WTC11 (cell line): ENCODE measurements at regions not wholly inside any gene's neighbourhood (a gene's known extent, or its start where the extent isn't known, plus 50 kb on each side); places are given as distances from the start of the nearest gene placed in this dataset.

Experiments
- CREB1 ChIP-seq: sonication (generic); formaldehyde crosslinking; IDR thresholded peaks from 2 replicates; pipeline ENCODE4 v1.8.0; 2023; ENCODE audit warnings: mild to moderate bottlenecking, missing genetic modification reagents
- CTCF ChIP-seq: fragments of 200-600 bp; IDR thresholded peaks from 2 replicates; pipeline ENCODE4 v1.8.0; 2022; ENCODE audit warnings: antibody characterized with exemption
- E2F4 ChIP-seq: sonication (generic); formaldehyde crosslinking; IDR thresholded peaks from 2 replicates; pipeline ENCODE4 v1.8.1; 2022; ENCODE audit warnings: low read depth, mild to moderate bottlenecking, moderate library complexity, missing genetic modification reagents, borderline replicate concordance
- E2F5 ChIP-seq: sonication (generic); formaldehyde crosslinking; IDR thresholded peaks from 2 replicates; pipeline ENCODE4 v1.8.1; 2022; ENCODE audit warnings: mild to moderate bottlenecking, moderate library complexity, missing genetic modification reagents
- FOXK1 ChIP-seq: sonication (generic); formaldehyde crosslinking; IDR thresholded peaks from 2 replicates; pipeline ENCODE4 v1.8.0; 2022; ENCODE audit warnings: mild to moderate bottlenecking, moderate library complexity, missing genetic modification reagents
- GTF2I ChIP-seq: fragments of 250-450 bp; sonication (Bioruptor Pico); conservative IDR thresholded peaks from 2 replicates; pipeline ENCODE4 v1.4.0; 2021; ENCODE audit warnings: mild to moderate bottlenecking
- NFYB ChIP-seq: sonication (generic); formaldehyde crosslinking; conservative IDR thresholded peaks from 2 replicates; pipeline ENCODE4 v1.8.0; 2022; ENCODE audit warnings: low read depth, missing genetic modification reagents
- PREB ChIP-seq: sonication (generic); formaldehyde crosslinking; IDR thresholded peaks from 2 replicates; pipeline ENCODE4 v1.8.1; 2022; ENCODE audit warnings: mild to moderate bottlenecking, missing genetic modification reagents, moderate library complexity, borderline replicate concordance
- ZSCAN18 ChIP-seq: fragments of 250-450 bp; sonication (Bioruptor Pico); IDR thresholded peaks from 2 replicates; pipeline ENCODE4 v2.1.2; 2022; ENCODE audit warnings: mild to moderate bottlenecking, moderate library complexity

GRCh38 chr9:22286661-22287060 is 160.0 kb upstream of the DMRTA1 start:
- TF ChIP-seq FOXK1 (CRISPR knock-in tag): no peak
- TF ChIP-seq CTCF: no peak
- TF ChIP-seq NFYB: no peak
- no peak for TF ChIP-seq ZSCAN18 (CRISPR knock-in tag)
- no peak for TF ChIP-seq GTF2I (CRISPR knock-in tag)
- no peak for TF ChIP-seq CREB1 (CRISPR knock-in tag)
- TF ChIP-seq E2F4 (CRISPR knock-in tag): no peak
- TF ChIP-seq E2F5: no peak
- no peak for TF ChIP-seq PREB (CRISPR knock-in tag)
